ENCODE measurements at regions not wholly inside any gene's neighbourhood (a gene's known extent, or its start where the extent isn't known, plus 50 kb on each side); places are given as distances from the start of the nearest gene placed in this dataset.

DNA sequence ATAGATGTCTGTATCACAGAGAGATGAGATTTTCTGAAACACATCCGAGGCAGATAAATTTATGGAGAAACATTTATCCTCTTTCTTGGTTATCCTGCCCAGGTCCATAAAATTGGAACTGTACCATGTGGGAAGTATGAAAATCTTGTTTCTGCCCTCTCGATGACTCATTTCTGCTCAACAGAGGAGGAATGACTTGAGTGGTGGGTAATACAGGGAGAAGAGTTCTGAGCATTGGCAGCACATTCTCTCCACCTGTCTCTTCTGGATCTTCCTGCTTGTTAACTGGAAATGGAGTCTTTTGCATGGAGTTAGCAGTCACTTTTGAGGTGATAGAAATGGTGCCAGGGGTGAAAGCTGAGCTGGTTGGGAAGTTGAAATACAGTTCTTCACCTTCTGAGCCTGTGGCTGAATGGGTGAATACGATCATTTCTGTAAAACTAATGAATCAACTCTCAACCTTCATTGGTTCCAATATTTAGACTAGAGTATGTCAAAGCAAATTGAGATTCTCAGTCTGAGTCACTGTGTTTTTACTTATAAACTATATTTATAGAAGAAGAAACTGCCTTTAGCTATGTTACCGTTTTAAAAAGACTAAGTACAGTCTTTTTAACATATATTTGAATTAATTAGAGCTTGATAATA is 945.5 kb downstream of the SORCS3 start:
- TF ChIP-seq, protein P1, sequence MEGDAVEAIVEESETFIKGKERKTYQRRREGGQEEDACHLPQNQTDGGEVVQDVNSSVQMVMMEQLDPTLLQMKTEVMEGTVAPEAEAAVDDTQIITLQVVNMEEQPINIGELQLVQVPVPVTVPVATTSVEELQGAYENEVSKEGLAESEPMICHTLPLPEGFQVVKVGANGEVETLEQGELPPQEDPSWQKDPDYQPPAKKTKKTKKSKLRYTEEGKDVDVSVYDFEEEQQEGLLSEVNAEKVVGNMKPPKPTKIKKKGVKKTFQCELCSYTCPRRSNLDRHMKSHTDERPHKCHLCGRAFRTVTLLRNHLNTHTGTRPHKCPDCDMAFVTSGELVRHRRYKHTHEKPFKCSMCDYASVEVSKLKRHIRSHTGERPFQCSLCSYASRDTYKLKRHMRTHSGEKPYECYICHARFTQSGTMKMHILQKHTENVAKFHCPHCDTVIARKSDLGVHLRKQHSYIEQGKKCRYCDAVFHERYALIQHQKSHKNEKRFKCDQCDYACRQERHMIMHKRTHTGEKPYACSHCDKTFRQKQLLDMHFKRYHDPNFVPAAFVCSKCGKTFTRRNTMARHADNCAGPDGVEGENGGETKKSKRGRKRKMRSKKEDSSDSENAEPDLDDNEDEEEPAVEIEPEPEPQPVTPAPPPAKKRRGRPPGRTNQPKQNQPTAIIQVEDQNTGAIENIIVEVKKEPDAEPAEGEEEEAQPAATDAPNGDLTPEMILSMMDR (IDR thresholded peaks at IDR 0.05) = no peak
- TF ChIP-seq POLR2A (IDR thresholded peaks at IDR 0.05) = no peak

All from right lobe of liver (tissue), 4 donors.